Activated CD4-positive, alpha-beta memory T cell treated with anti-CD3 and anti-CD28 coated beads for 36 hours (primary cell): ENCODE measurements at regions not wholly inside any gene's neighbourhood (a gene's known extent, or its start where the extent isn't known, plus 50 kb on each side); places are given as distances from the start of the nearest gene placed in this dataset.
A peak's percentile ranks its signal among the peaks of the same experiment; 100 is the strongest.

Source experiments
- CTCF ChIA-PET: fragments of 350-600 bp; sonication (Branson Sonifier 250); formaldehyde crosslinking; loops from one replicate; lab custom pipeline; 2021; ENCODE audit warnings: antibody characterized with exemption, inconsistent platforms; lab: Charles Lee
- POLR2A ChIA-PET: fragments of 350-600 bp; sonication (Branson Sonifier 250); formaldehyde crosslinking; loops from one replicate; lab custom pipeline; 2021; ENCODE audit warnings: antibody characterized with exemption; lab: Charles Lee
- DNase-seq: peaks from one replicate; pipeline ENCODE4 v3.0.0-alpha.2; 2020
- H3K27ac Mint-ChIP-seq: one replicate; pipeline ENCODE4 v1.8.0; 2021; ENCODE audit warnings: mixed read lengths
- H3K27me3 Mint-ChIP-seq: one replicate; pipeline ENCODE4 v1.8.0; 2021; ENCODE audit warnings: mixed read lengths
- H3K36me3 Mint-ChIP-seq: one replicate; pipeline ENCODE4 v1.8.0; 2021; ENCODE audit warnings: mixed read lengths
- H3K4me1 Mint-ChIP-seq: one replicate; pipeline ENCODE4 v1.8.0; 2021; ENCODE audit warnings: low read depth, mixed read lengths
- H3K4me3 Mint-ChIP-seq: one replicate; pipeline ENCODE4 v1.8.0; 2021; ENCODE audit warnings: mild to moderate bottlenecking, mixed read lengths
- H3K9me3 Mint-ChIP-seq: one replicate; pipeline ENCODE4 v1.8.0; 2021; ENCODE audit warnings: mixed read lengths
- intact Hi-C: fragments of 100-400 bp; cut with micrococcal nuclease; formaldehyde crosslinking; loops from one replicate; pipeline ENCODE4 v1.15.1; 2023

DNA sequence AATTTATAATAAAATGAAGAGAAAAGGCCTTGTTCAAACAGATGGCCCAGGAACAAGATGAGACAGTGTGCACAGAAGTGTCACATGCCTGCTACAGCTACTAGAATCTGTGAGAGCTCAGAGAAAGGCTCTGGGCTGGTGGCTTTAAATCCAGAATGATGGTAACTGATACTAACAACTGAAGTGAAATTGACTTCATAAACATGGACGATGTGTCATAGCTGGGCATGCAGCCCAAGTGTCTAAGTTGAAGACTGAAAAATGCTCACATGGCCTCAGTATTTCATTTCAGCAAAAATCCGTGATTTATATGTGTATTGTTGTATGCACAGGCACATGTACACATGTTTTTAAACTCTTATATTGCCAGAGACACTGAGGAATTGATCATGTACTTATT, 208.3 kb upstream of the RUNX1 start:
- peak; percentile 44 for DNase-seq
- ChIA-PET POLR2A (no interaction called here), CTCF (no interaction called here)
- Mint-ChIP-seq H3K36me3 (no peaks in the 10 kb centered on the region), H3K27me3 (no peaks in the 10 kb centered on the region), H3K27ac (peak overlapping the region; percentile 14), H3K9me3 (no peaks in the 10 kb centered on the region), H3K4me1 (peaks cover 30% of the 10 kb centered on the region), H3K4me3 (no peak overlapping the region)
- intact Hi-C loops, result no loop called here

DNA sequence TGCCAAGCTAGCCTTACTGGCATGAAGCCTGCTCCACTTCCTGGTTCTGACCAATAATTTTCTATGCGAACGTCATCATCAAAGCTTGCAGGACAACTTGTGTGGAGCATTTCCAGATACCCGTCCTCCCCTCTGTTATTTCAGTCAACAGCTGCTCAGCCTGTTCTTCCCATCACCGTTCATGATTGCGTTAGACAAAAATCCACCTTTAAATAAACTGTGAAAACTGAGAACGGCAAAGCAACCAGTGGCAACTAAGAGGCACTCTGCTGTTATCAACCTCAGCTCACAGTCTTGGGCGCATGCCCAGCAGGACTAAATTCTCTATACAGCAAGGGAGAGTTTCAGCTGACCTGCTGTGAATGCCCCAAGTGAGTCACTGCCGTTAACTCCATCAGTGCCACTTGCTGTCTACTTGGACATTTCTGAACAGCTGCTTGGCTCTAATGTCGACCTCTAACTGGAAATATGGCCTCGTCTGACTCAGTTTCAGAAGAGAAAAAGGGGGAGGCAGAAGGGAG, 207.4 kb upstream of the RUNX1 start:
- H3K4me1 Mint-ChIP-seq, result peaks cover 37% of the 10 kb centered on the region
- intact Hi-C loops, result no loop called here
- no peaks in the 10 kb centered on the region for H3K9me3 Mint-ChIP-seq
- CTCF ChIA-PET, result no interaction called here
- H3K27me3 Mint-ChIP-seq, result no peaks in the 10 kb centered on the region
- POLR2A ChIA-PET, result no interaction called here
- no peak overlapping the region for H3K27ac Mint-ChIP-seq
- no peak for DNase-seq
- no peaks in the 10 kb centered on the region for H3K36me3 Mint-ChIP-seq
- H3K4me3 Mint-ChIP-seq, result no peak overlapping the region

DNA sequence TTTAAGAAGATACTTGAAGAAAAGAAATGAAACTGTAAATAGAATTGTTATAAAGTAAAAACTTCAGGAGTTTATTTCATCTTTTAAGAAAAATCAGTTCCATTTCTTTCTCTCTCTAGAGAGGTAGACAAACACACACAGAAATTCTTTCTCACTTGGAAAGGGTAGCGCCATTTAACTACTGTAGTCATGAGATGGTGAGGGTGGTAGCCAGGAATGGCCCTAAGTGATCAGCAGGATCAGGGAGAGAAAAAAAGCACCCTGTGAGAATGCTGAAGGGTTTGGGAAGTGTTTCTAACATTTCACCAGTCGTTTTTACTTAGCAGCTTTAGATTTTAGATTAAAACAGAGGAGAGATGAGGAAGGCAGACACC, 205.7 kb upstream of the RUNX1 start:
- H3K4me3 Mint-ChIP-seq, result no peak overlapping the region
- intact Hi-C loops, result loop anchor here (5.0 kb wide), 1 partner anchor 148 kb away; no protein-coding TSS in a partner anchor
- H3K27ac Mint-ChIP-seq, result no peak overlapping the region
- peaks cover 7% of the 10 kb centered on the region for H3K36me3 Mint-ChIP-seq
- DNase-seq, result no peak
- no peaks in the 10 kb centered on the region for H3K27me3 Mint-ChIP-seq
- peaks cover 43% of the 10 kb centered on the region for H3K4me1 Mint-ChIP-seq
- ChIA-PET CTCF (interaction anchor here (2.1 kb wide), 1 partner anchor 204 kb away, joined by 6 read pairs; no protein-coding TSS in a partner anchor), POLR2A (interaction anchor here (0.6 kb wide), 1 partner anchor 25 kb away, joined by 3 read pairs; no protein-coding TSS in a partner anchor)
- H3K9me3 Mint-ChIP-seq, result peaks cover 12% of the 10 kb centered on the region

GRCh38 chr21:35254006-35254764, 205.1 kb upstream of the RUNX1 start:
- POLR2A ChIA-PET, result interaction anchor here (0.6 to 1.9 kb wide), 6 partner anchors 26 to 364 kb away, joined by 3 to 7 read pairs (median 3); no protein-coding TSS in a partner anchor
- Mint-ChIP-seq H3K9me3 (peaks cover 12% of the 10 kb centered on the region), H3K27me3 (no peaks in the 10 kb centered on the region), H3K4me1 (peaks cover 43% of the 10 kb centered on the region), H3K36me3 (peaks cover 7% of the 10 kb centered on the region), H3K27ac (no peak overlapping the region), H3K4me3 (no peak overlapping the region)
- DNase-seq, result no peak
- intact Hi-C loops, result loop anchor here (5.0 kb wide), 1 partner anchor 148 kb away; no protein-coding TSS in a partner anchor
- CTCF ChIA-PET, result interaction anchor here (0.7 to 2.1 kb wide), 4 partner anchors 62 to 364 kb away, joined by 3 to 8 read pairs (median 4); no protein-coding TSS in a partner anchor

GRCh38 chr21:35252831-35253230, 203.7 kb upstream of the RUNX1 start:
- ChIA-PET CTCF (interaction anchor here (1.0 to 2.1 kb wide), 2 partner anchors 202 to 507 kb away, joined by 3 to 6 read pairs; no protein-coding TSS in a partner anchor), POLR2A (interaction anchor here (0.6 to 1.9 kb wide), 3 partner anchors 165 to 364 kb away, joined by 3 to 7 read pairs (median 5); no protein-coding TSS in a partner anchor)
- Mint-ChIP-seq H3K9me3 (peaks cover 15% of the 10 kb centered on the region), H3K4me1 (peaks cover 43% of the 10 kb centered on the region), H3K27me3 (no peaks in the 10 kb centered on the region), H3K36me3 (peaks cover 9% of the 10 kb centered on the region), H3K4me3 (no peak overlapping the region), H3K27ac (no peak overlapping the region)
- intact Hi-C loops, result loop anchor here (1.0 to 5.0 kb wide), 5 partner anchors 26 to 164 kb away; no protein-coding TSS in a partner anchor
- DNase-seq, result peak; percentile 70

GRCh38 chr21:35249636-35250035, 200.5 kb upstream of the RUNX1 start:
- intact Hi-C loops, result loop anchor here (5.0 kb wide), 1 partner anchor 153 kb away; no protein-coding TSS in a partner anchor
- H3K9me3 Mint-ChIP-seq, result peaks cover 15% of the 10 kb centered on the region

GRCh38 chr21:35245879-35246278, 196.8 kb upstream of the RUNX1 start:
- H3K27me3 Mint-ChIP-seq, result peaks cover 2% of the 10 kb centered on the region
- H3K4me3 Mint-ChIP-seq, result no peak overlapping the region
- DNase-seq, result no peak
- ChIA-PET CTCF (interaction anchor here (1.4 kb wide), 1 partner anchor 29 kb away, joined by 3 read pairs; no protein-coding TSS in a partner anchor), POLR2A (no interaction called here)
- H3K36me3 Mint-ChIP-seq, result peaks cover 8% of the 10 kb centered on the region
- H3K4me1 Mint-ChIP-seq, result peaks cover 3% of the 10 kb centered on the region
- H3K27ac Mint-ChIP-seq, result no peak overlapping the region
- peaks cover 14% of the 10 kb centered on the region for H3K9me3 Mint-ChIP-seq
- intact Hi-C loops, result no loop called here

More at GRCh38 chr21:35249636-35250035, 200.5 kb upstream of the RUNX1 start:
- H3K27ac Mint-ChIP-seq, result no peak overlapping the region
- CTCF ChIA-PET, result no interaction called here
- no peak for DNase-seq
- H3K27me3 Mint-ChIP-seq, result peaks cover 2% of the 10 kb centered on the region
- POLR2A ChIA-PET, result no interaction called here
- H3K4me3 Mint-ChIP-seq, result no peak overlapping the region
- H3K36me3 Mint-ChIP-seq, result peaks cover 9% of the 10 kb centered on the region
- peaks cover 26% of the 10 kb centered on the region for H3K4me1 Mint-ChIP-seq

DNA sequence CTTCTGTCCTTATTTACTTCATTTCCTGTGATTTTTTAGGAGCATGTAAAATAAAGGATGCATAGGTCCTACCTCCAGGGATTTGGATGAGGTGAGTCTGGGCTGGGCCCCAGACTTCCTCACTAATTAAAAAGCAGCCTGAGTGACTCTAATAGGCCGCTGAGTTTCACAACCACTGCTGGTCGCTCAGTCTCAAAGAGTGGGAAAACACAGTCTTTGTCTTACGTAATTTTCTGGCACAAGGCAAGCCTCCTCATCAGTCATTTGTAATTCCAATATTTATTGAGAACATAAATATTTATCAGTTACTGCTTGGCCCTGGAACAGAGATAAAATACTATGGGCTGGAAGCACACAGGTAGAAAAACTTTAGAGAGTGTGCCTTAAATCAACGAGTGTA, 195.4 kb upstream of the RUNX1 start:
- Mint-ChIP-seq H3K4me3 (no peak overlapping the region), H3K27ac (no peak overlapping the region), H3K36me3 (peaks cover 2% of the 10 kb centered on the region), H3K9me3 (peaks cover 3% of the 10 kb centered on the region), H3K4me1 (no peaks in the 10 kb centered on the region), H3K27me3 (peaks cover 2% of the 10 kb centered on the region)
- intact Hi-C loops, result no loop called here
- ChIA-PET POLR2A (no interaction called here), CTCF (no interaction called here)
- DNase-seq, result no peak

DNA sequence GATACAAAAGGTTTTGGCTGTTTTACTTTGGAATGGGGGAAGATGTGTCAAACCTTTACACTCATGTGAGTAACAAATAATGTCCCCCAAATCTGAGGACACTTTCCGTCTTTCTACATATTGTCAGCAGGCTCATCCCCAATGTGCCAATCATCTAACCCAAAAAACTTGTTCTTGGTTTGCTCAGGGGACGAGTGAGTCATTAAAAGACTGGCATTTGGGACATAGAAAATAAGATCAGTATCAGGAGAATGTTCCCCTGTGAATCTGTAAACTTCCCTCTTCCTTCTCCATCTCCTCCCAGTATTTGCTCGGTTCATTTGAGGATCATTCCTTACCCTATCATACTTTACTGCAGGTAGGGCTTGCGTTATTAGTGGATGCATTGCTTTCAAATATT, 194.1 kb upstream of the RUNX1 start:
- Mint-ChIP-seq H3K27me3 (peaks cover 2% of the 10 kb centered on the region), H3K27ac (no peak overlapping the region), H3K36me3 (no peaks in the 10 kb centered on the region), H3K4me3 (no peak overlapping the region), H3K9me3 (no peaks in the 10 kb centered on the region), H3K4me1 (peaks cover 2% of the 10 kb centered on the region)
- ChIA-PET CTCF (no interaction called here), POLR2A (no interaction called here)
- no peak for DNase-seq
- intact Hi-C loops, result no loop called here

GRCh38 chr21:35239811-35240219, 190.7 kb upstream of the RUNX1 start:
- ChIA-PET CTCF (no interaction called here), POLR2A (no interaction called here)
- H3K27ac Mint-ChIP-seq, result no peak overlapping the region
- peaks cover 15% of the 10 kb centered on the region for H3K9me3 Mint-ChIP-seq
- H3K27me3 Mint-ChIP-seq, result no peaks in the 10 kb centered on the region
- no peak for DNase-seq
- intact Hi-C loops, result no loop called here
- peaks cover 7% of the 10 kb centered on the region for H3K36me3 Mint-ChIP-seq
- H3K4me1 Mint-ChIP-seq, result peaks cover 23% of the 10 kb centered on the region
- H3K4me3 Mint-ChIP-seq, result no peak overlapping the region

- Mint-ChIP-seq H3K27me3 (no peaks in the 10 kb centered on the region), H3K4me1 (peaks cover 27% of the 10 kb centered on the region), H3K9me3 (peaks cover 15% of the 10 kb centered on the region), H3K36me3 (peaks cover 7% of the 10 kb centered on the region), H3K27ac (no peak overlapping the region), H3K4me3 (no peak overlapping the region)
- ChIA-PET CTCF (no interaction called here), POLR2A (no interaction called here)
- no peak for DNase-seq
- intact Hi-C loops, result no loop called here
These were observed 189.0 kb upstream of the RUNX1 start for GRCh38 chr21:35238119-35238518.

- H3K4me1 Mint-ChIP-seq, result peaks cover 27% of the 10 kb centered on the region
- H3K27ac Mint-ChIP-seq, result no peak overlapping the region
- ChIA-PET CTCF (no interaction called here), POLR2A (no interaction called here)
- intact Hi-C loops, result no loop called here
- peaks cover 7% of the 10 kb centered on the region for H3K36me3 Mint-ChIP-seq
- no peaks in the 10 kb centered on the region for H3K27me3 Mint-ChIP-seq
- peaks cover 15% of the 10 kb centered on the region for H3K9me3 Mint-ChIP-seq
- no peak for DNase-seq
- no peak overlapping the region for H3K4me3 Mint-ChIP-seq
These were observed 188.2 kb upstream of the RUNX1 start for GRCh38 chr21:35237287-35237686.
